ENCODE measurements at regions not wholly inside any gene's neighbourhood (a gene's known extent, or its start where the extent isn't known, plus 50 kb on each side); places are given as distances from the start of the nearest gene placed in this dataset.

GRCh38 chr5:74290634-74291241, 349.8 kb downstream of the ENC1 start:
- TF ChIP-seq CTCF (conservative IDR thresholded peaks at IDR 0.05; ENCODE audit: low read depth, low read length) (no peak), EZH2 (IDR thresholded peaks at IDR 0.05; ENCODE audit: borderline replicate concordance, low read depth, low read length, poor library complexity, severe bottlenecking) (no peak)
